ENCODE measurements at regions not wholly inside any gene's neighbourhood (a gene's known extent, or its start where the extent isn't known, plus 50 kb on each side); places are given as distances from the start of the nearest gene placed in this dataset.

- CTCF ChIA-PET, result no interaction called here
- no peak for ATAC-seq
- no peak for DNase-seq (ENCODE audit: low spot score)
- Mint-ChIP-seq H3K4me1 (peaks cover 4% of the 10 kb centered on the region), H3K27ac (no peak overlapping the region), H3K27me3 (ENCODE audit: low read depth) (no peaks in the 10 kb centered on the region), H3K9me3 (no peaks in the 10 kb centered on the region), H3K4me3 (no peak overlapping the region), H3K36me3 (no peaks in the 10 kb centered on the region)
- POLR2A ChIA-PET, result no interaction called here
- TF ChIP-seq ZNF425 (CRISPR knock-in tag; conservative IDR thresholded peaks at IDR 0.05) (no peak), HMGA2 (CRISPR knock-in tag; IDR thresholded peaks at IDR 0.05) (no peak), ZNF532 (CRISPR knock-in tag; IDR thresholded peaks at IDR 0.05; ENCODE audit: borderline replicate concordance) (no peak), IRF1 (CRISPR knock-in tag; IDR thresholded peaks at IDR 0.05) (no peak), NFE2L1 (CRISPR knock-in tag; IDR thresholded peaks at IDR 0.05) (no peak), ESRRA (CRISPR knock-in tag; IDR thresholded peaks at IDR 0.05; ENCODE audit: borderline replicate concordance) (no peak), TEAD1 (CRISPR knock-in tag; IDR thresholded peaks at IDR 0.05) (no peak), ELF4 (CRISPR knock-in tag; IDR thresholded peaks at IDR 0.05; ENCODE audit: low read depth) (no peak), AFF4 (CRISPR knock-in tag; IDR thresholded peaks at IDR 0.05; ENCODE audit: borderline replicate concordance) (no peak), JAZF1 (CRISPR knock-in tag; IDR thresholded peaks at IDR 0.05) (no peak), ZNF121 (CRISPR knock-in tag; IDR thresholded peaks at IDR 0.05) (no peak), IRF2 (CRISPR knock-in tag; IDR thresholded peaks at IDR 0.05; ENCODE audit: borderline replicate concordance, low read depth) (no peak), ZNF219 (CRISPR knock-in tag; IDR thresholded peaks at IDR 0.05; ENCODE audit: borderline replicate concordance) (no peak), ZNF416 (CRISPR knock-in tag; IDR thresholded peaks at IDR 0.05) (no peak), NR2C2 (CRISPR knock-in tag; IDR thresholded peaks at IDR 0.05) (no peak), ZNF232 (CRISPR knock-in tag; IDR thresholded peaks at IDR 0.05) (no peak), RORB (CRISPR knock-in tag; IDR thresholded peaks at IDR 0.05) (no peak)
Measured at GRCh38 chr15:94075349-94075748, 156.0 kb upstream of the MCTP2 start.
